ENCODE measurements at regions not wholly inside any gene's neighbourhood (a gene's known extent, or its start where the extent isn't known, plus 50 kb on each side); places are given as distances from the start of the nearest gene placed in this dataset.

DNA sequence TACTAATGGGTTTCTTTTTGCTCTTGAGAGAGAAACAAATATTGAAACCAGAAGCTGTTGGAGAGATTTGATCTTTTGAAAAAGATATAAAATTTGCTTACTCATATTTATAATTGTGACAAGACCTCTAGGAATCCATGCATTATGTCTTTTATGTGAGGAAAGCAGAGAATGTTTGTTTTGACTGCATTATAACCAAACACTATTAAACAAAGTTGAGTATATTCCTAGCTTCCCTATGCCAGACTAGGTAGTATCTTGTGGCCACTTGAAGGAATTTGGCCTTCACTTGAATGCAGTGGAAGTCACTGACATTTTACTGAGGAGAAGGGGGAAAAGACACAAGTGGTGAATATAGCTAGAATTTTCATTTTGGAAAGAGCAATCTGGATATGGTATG, 521.8 kb upstream of the ZEB2 start:
- POLR2A ChIA-PET: no interaction called here
- H3K27ac ChIP-seq (ENCODE audit: insufficient read depth in 1 of 2, low read depth in 1 of 2, low read length in 2 of 2, poor library complexity in 1 of 2, severe bottlenecking in 2 of 2): no peak overlapping the region
- no peaks in the 10 kb centered on the region for H3K4me1 ChIP-seq (ENCODE audit: control extremely low read depth in 1 of 4, control insufficient read depth in 4 of 4, insufficient read depth in 4 of 4, low read length in 3 of 4)

GRCh38 chr2:145040433-145040832, 520.5 kb upstream of the ZEB2 start:
- DNase-seq: no peak
- WGBS (ENCODE audit: insufficient coverage): no CpG with 5 or more reads among the region's 1 CpG
- Histone ChIP-seq H3K27me3 (replicated peaks in 2 of 5; ENCODE audit: control insufficient read depth in 4 of 5, insufficient read depth in 5 of 5, low read length in 4 of 5) (no peaks in the 10 kb centered on the region), H3K9me3 (ENCODE audit: control extremely low read depth in 1 of 5, control insufficient read depth in 4 of 5, insufficient read depth in 2 of 5, low read depth in 1 of 5, low read length in 4 of 5) (no peaks in the 10 kb centered on the region), H3K4me3 (ENCODE audit: control insufficient read depth in 1 of 7, extremely low read depth in 1 of 7, insufficient read depth in 4 of 7, low read depth in 2 of 7, low read length in 6 of 7) (no peak overlapping the region), H3K27ac (ENCODE audit: insufficient read depth in 1 of 2, low read depth in 1 of 2, low read length in 2 of 2, poor library complexity in 1 of 2, severe bottlenecking in 2 of 2) (no peak overlapping the region), H3K36me3 (ENCODE audit: control insufficient read depth in 4 of 4, insufficient read depth in 4 of 4, low read length in 3 of 4) (no peaks in the 10 kb centered on the region), H3K4me1 (ENCODE audit: control extremely low read depth in 1 of 4, control insufficient read depth in 4 of 4, insufficient read depth in 4 of 4, low read length in 3 of 4) (no peaks in the 10 kb centered on the region)
- POLR2A ChIA-PET: no interaction called here
- CTCF ChIA-PET: no interaction called here

More for the DNA sequence above, 521.8 kb upstream of the ZEB2 start:
- no peaks in the 10 kb centered on the region for H3K36me3 ChIP-seq (ENCODE audit: control insufficient read depth in 4 of 4, insufficient read depth in 4 of 4, low read length in 3 of 4)
- no peaks in the 10 kb centered on the region for H3K9me3 ChIP-seq (ENCODE audit: control extremely low read depth in 1 of 5, control insufficient read depth in 4 of 5, insufficient read depth in 2 of 5, low read depth in 1 of 5, low read length in 4 of 5)
- no peak for DNase-seq
- CTCF ChIA-PET: no interaction called here
- H3K4me3 ChIP-seq (ENCODE audit: control insufficient read depth in 1 of 7, extremely low read depth in 1 of 7, insufficient read depth in 4 of 7, low read depth in 2 of 7, low read length in 6 of 7): no peak overlapping the region
- no peaks in the 10 kb centered on the region for H3K27me3 ChIP-seq (replicated peaks in 2 of 5; ENCODE audit: control insufficient read depth in 4 of 5, insufficient read depth in 5 of 5, low read length in 4 of 5)

- no peak overlapping the region for H3K27ac ChIP-seq (ENCODE audit: insufficient read depth in 1 of 2, low read depth in 1 of 2, low read length in 2 of 2, poor library complexity in 1 of 2, severe bottlenecking in 2 of 2)
- no peak overlapping the region for H3K4me3 ChIP-seq (ENCODE audit: control insufficient read depth in 1 of 7, extremely low read depth in 1 of 7, insufficient read depth in 4 of 7, low read depth in 2 of 7, low read length in 6 of 7)
- WGBS (ENCODE audit: insufficient coverage): 98% methylated on average over 5 of the region's 6 CpGs
Measured at GRCh38 chr2:145038041-145038525, 518.2 kb upstream of the ZEB2 start.

GRCh38 chr2:145036421-145037011, 516.6 kb upstream of the ZEB2 start:
- 98% methylated on average over 5 of the region's 6 CpGs for WGBS (ENCODE audit: insufficient coverage)
- H3K9me3 ChIP-seq (ENCODE audit: control extremely low read depth in 1 of 5, control insufficient read depth in 4 of 5, insufficient read depth in 2 of 5, low read depth in 1 of 5, low read length in 4 of 5): peaks cover 0 to 1% (median 0%) of the 10 kb centered on the region in 5 experiments
- CTCF ChIA-PET: no interaction called here
- no peak overlapping the region for H3K4me3 ChIP-seq (ENCODE audit: control insufficient read depth in 1 of 7, extremely low read depth in 1 of 7, insufficient read depth in 4 of 7, low read depth in 2 of 7, low read length in 6 of 7)
- no peak for DNase-seq
- no peaks in the 10 kb centered on the region for H3K27me3 ChIP-seq (replicated peaks in 2 of 5; ENCODE audit: control insufficient read depth in 4 of 5, insufficient read depth in 5 of 5, low read length in 4 of 5)
- POLR2A ChIA-PET: no interaction called here
- H3K36me3 ChIP-seq (ENCODE audit: control insufficient read depth in 4 of 4, insufficient read depth in 4 of 4, low read length in 3 of 4): no peaks in the 10 kb centered on the region
- no peaks in the 10 kb centered on the region for H3K4me1 ChIP-seq (ENCODE audit: control extremely low read depth in 1 of 4, control insufficient read depth in 4 of 4, insufficient read depth in 4 of 4, low read length in 3 of 4)
- no peak overlapping the region for H3K27ac ChIP-seq (ENCODE audit: insufficient read depth in 1 of 2, low read depth in 1 of 2, low read length in 2 of 2, poor library complexity in 1 of 2, severe bottlenecking in 2 of 2)

More at GRCh38 chr2:145038041-145038525, 518.2 kb upstream of the ZEB2 start:
- ChIA-PET CTCF (no interaction called here), POLR2A (no interaction called here)
- no peaks in the 10 kb centered on the region for H3K9me3 ChIP-seq (ENCODE audit: control extremely low read depth in 1 of 5, control insufficient read depth in 4 of 5, insufficient read depth in 2 of 5, low read depth in 1 of 5, low read length in 4 of 5)
- no peaks in the 10 kb centered on the region for H3K4me1 ChIP-seq (ENCODE audit: control extremely low read depth in 1 of 4, control insufficient read depth in 4 of 4, insufficient read depth in 4 of 4, low read length in 3 of 4)
- H3K36me3 ChIP-seq (ENCODE audit: control insufficient read depth in 4 of 4, insufficient read depth in 4 of 4, low read length in 3 of 4): no peaks in the 10 kb centered on the region
- H3K27me3 ChIP-seq (replicated peaks in 2 of 5; ENCODE audit: control insufficient read depth in 4 of 5, insufficient read depth in 5 of 5, low read length in 4 of 5): no peaks in the 10 kb centered on the region
- no peak for DNase-seq

DNA sequence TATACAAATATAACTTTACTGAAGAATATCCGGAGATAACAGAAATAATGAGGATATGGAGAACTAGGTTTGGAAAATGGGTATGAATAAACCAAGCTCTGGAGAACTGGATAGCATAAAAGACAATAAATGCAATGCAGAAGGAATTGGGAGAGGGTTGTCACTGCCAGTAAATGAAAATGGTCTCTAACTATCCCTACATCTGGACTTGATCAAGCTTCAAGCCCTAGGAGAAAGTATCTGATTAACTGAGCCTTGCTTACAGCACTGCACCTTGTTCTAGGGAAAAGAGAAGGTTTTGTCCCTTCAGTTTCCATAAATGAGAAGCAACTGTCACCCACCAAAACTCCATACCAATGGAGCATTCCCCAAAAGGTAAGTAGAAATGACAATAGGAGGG, 514.6 kb upstream of the ZEB2 start:
- H3K36me3 ChIP-seq (ENCODE audit: control insufficient read depth in 4 of 4, insufficient read depth in 4 of 4, low read length in 3 of 4): no peaks in the 10 kb centered on the region
- no peaks in the 10 kb centered on the region for H3K27me3 ChIP-seq (replicated peaks in 2 of 5; ENCODE audit: control insufficient read depth in 4 of 5, insufficient read depth in 5 of 5, low read length in 4 of 5)
- peaks cover 0 to 1% (median 0%) of the 10 kb centered on the region in 5 experiments for H3K9me3 ChIP-seq (ENCODE audit: control extremely low read depth in 1 of 5, control insufficient read depth in 4 of 5, insufficient read depth in 2 of 5, low read depth in 1 of 5, low read length in 4 of 5)
- H3K4me1 ChIP-seq (ENCODE audit: control extremely low read depth in 1 of 4, control insufficient read depth in 4 of 4, insufficient read depth in 4 of 4, low read length in 3 of 4): no peaks in the 10 kb centered on the region
- no peak for DNase-seq
- ChIA-PET CTCF (no interaction called here), POLR2A (no interaction called here)
- no peak overlapping the region for H3K27ac ChIP-seq (ENCODE audit: insufficient read depth in 1 of 2, low read depth in 1 of 2, low read length in 2 of 2, poor library complexity in 1 of 2, severe bottlenecking in 2 of 2)
- no peak overlapping the region for H3K4me3 ChIP-seq (ENCODE audit: control insufficient read depth in 1 of 7, extremely low read depth in 1 of 7, insufficient read depth in 4 of 7, low read depth in 2 of 7, low read length in 6 of 7)
- WGBS (ENCODE audit: insufficient coverage): no CpG with 5 or more reads among the region's 1 CpG

DNA sequence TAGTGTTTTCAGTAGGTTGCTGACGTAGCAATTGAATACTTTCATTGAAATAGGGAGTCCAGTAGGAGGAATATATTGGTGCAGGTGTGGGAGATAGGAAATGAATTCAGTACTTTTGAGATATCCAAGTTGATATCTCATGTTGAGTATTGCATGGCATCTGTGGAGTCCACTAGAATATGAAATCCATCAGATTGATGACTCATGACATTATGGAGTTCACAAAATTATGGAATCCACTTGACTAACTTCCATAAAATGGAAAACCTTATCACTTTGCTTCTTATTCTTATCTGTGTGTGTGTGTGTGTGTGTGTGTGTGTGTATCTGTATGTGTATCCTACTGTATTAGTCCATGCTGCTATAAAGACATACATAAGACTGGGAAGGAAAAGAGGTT, 513.5 kb upstream of the ZEB2 start:
- H3K4me1 ChIP-seq (ENCODE audit: control extremely low read depth in 1 of 4, control insufficient read depth in 4 of 4, insufficient read depth in 4 of 4, low read length in 3 of 4): no peaks in the 10 kb centered on the region
- H3K4me3 ChIP-seq (ENCODE audit: control insufficient read depth in 1 of 7, extremely low read depth in 1 of 7, insufficient read depth in 4 of 7, low read depth in 2 of 7, low read length in 6 of 7): no peak overlapping the region
- H3K27ac ChIP-seq (ENCODE audit: insufficient read depth in 1 of 2, low read depth in 1 of 2, low read length in 2 of 2, poor library complexity in 1 of 2, severe bottlenecking in 2 of 2): no peak overlapping the region
- ChIA-PET CTCF (no interaction called here), POLR2A (no interaction called here)
- H3K36me3 ChIP-seq (ENCODE audit: control insufficient read depth in 4 of 4, insufficient read depth in 4 of 4, low read length in 3 of 4): no peaks in the 10 kb centered on the region
- WGBS (ENCODE audit: insufficient coverage): 100% methylated on average over 1 of the region's 1 CpG
- H3K27me3 ChIP-seq (replicated peaks in 2 of 5; ENCODE audit: control insufficient read depth in 4 of 5, insufficient read depth in 5 of 5, low read length in 4 of 5): no peaks in the 10 kb centered on the region
- peaks cover 0 to 1% (median 0%) of the 10 kb centered on the region in 5 experiments for H3K9me3 ChIP-seq (ENCODE audit: control extremely low read depth in 1 of 5, control insufficient read depth in 4 of 5, insufficient read depth in 2 of 5, low read depth in 1 of 5, low read length in 4 of 5)
- no peak for DNase-seq

- no peak for DNase-seq
- CTCF ChIA-PET: no interaction called here
- peaks cover 0 to 1% (median 0%) of the 10 kb centered on the region in 5 experiments for H3K9me3 ChIP-seq (ENCODE audit: control extremely low read depth in 1 of 5, control insufficient read depth in 4 of 5, insufficient read depth in 2 of 5, low read depth in 1 of 5, low read length in 4 of 5)
- no peak overlapping the region for H3K4me3 ChIP-seq (ENCODE audit: control insufficient read depth in 1 of 7, extremely low read depth in 1 of 7, insufficient read depth in 4 of 7, low read depth in 2 of 7, low read length in 6 of 7)
- H3K27me3 ChIP-seq (replicated peaks in 2 of 5; ENCODE audit: control insufficient read depth in 4 of 5, insufficient read depth in 5 of 5, low read length in 4 of 5): no peaks in the 10 kb centered on the region
- H3K27ac ChIP-seq (ENCODE audit: insufficient read depth in 1 of 2, low read depth in 1 of 2, low read length in 2 of 2, poor library complexity in 1 of 2, severe bottlenecking in 2 of 2): no peak overlapping the region
- H3K4me1 ChIP-seq (ENCODE audit: control extremely low read depth in 1 of 4, control insufficient read depth in 4 of 4, insufficient read depth in 4 of 4, low read length in 3 of 4): no peaks in the 10 kb centered on the region
- H3K36me3 ChIP-seq (ENCODE audit: control insufficient read depth in 4 of 4, insufficient read depth in 4 of 4, low read length in 3 of 4): no peaks in the 10 kb centered on the region
- 100% methylated on average over 1 of the region's 2 CpGs for WGBS (ENCODE audit: insufficient coverage)
- POLR2A ChIA-PET: no interaction called here
Measured at GRCh38 chr2:145032791-145033190, 512.9 kb upstream of the ZEB2 start.

Measured in common myeloid progenitor, CD34-positive (primary cell).